ENCODE measurements at regions not wholly inside any gene's neighbourhood (a gene's known extent, or its start where the extent isn't known, plus 50 kb on each side); places are given as distances from the start of the nearest gene placed in this dataset.
A peak's percentile ranks its signal among the peaks of the same experiment; 100 is the strongest.

DNA sequence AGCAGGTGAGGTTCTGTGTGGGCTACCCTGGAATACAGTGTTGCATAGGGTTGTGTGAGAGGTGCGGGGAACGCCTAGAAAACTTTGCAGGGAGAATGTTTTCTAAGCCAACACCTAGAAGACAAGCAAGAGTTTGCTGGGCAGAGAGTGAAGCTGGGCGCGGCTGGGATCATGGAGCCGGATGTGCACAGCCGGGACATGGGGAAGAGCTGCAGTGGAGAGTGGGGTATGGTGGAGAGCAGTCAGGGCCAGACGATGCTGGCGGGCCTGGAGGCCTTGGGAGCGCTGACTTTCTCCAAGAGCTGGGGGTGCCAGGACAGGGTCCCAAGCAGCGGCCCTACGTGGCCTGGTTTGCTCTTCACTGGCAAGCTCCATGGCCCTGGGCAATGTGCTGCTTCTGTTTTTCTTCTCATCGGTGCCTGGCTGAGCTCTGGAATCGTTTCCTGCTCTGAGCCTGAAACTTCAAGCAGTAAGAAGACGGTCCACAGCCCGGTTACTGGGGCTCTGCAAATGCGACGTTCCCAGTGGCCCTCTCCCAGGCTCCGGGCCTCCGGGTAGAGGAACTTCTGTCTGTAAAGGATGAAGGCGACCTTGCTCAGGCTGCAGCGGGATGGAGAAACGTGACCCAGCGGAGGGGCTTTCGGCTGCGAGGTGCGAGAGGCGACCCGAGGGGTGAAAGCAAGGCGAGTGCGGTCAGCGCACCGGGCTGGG lies 51.9 kb upstream of the CD34 start:
- H3K27me3 ChIP-seq (ENCODE audit: insufficient read depth, low read length): no peaks in the 10 kb centered on the region
- TF ChIP-seq EZH2 (IDR thresholded peaks at IDR 0.05; ENCODE audit: borderline replicate concordance, low read length): no peak
- TF ChIP-seq, protein P1, sequence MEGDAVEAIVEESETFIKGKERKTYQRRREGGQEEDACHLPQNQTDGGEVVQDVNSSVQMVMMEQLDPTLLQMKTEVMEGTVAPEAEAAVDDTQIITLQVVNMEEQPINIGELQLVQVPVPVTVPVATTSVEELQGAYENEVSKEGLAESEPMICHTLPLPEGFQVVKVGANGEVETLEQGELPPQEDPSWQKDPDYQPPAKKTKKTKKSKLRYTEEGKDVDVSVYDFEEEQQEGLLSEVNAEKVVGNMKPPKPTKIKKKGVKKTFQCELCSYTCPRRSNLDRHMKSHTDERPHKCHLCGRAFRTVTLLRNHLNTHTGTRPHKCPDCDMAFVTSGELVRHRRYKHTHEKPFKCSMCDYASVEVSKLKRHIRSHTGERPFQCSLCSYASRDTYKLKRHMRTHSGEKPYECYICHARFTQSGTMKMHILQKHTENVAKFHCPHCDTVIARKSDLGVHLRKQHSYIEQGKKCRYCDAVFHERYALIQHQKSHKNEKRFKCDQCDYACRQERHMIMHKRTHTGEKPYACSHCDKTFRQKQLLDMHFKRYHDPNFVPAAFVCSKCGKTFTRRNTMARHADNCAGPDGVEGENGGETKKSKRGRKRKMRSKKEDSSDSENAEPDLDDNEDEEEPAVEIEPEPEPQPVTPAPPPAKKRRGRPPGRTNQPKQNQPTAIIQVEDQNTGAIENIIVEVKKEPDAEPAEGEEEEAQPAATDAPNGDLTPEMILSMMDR (IDR thresholded peaks at IDR 0.05; ENCODE audit: low read length): no peak
- H3K4me1 ChIP-seq (ENCODE audit: insufficient read depth, low read length, severe bottlenecking): peaks cover 12% of the 10 kb centered on the region
- no peaks in the 10 kb centered on the region for H3K79me2 ChIP-seq (ENCODE audit: insufficient read depth, low read length)
- H3K4me2 ChIP-seq (ENCODE audit: low read length): peak overlapping the region; percentile 74
- no peak overlapping the region for H3K27ac ChIP-seq (ENCODE audit: low read depth, low read length, poor library complexity, severe bottlenecking)
- no peaks in the 10 kb centered on the region for H3F3A ChIP-seq (ENCODE audit: insufficient read depth, low read length)
- peak overlapping the region; percentile 65 for H3K4me3 ChIP-seq (ENCODE audit: low read depth, low read length, poor library complexity, severe bottlenecking)
- no peaks in the 10 kb centered on the region for H3K9me2 ChIP-seq (ENCODE audit: low read depth, low read length)
- H4K20me1 ChIP-seq (ENCODE audit: insufficient read depth, low read length): no peaks in the 10 kb centered on the region
- no peaks in the 10 kb centered on the region for H3K36me3 ChIP-seq (ENCODE audit: insufficient read depth, low read length)
- H3K9me3 ChIP-seq (ENCODE audit: low read length): no peaks in the 10 kb centered on the region
- H2AFZ ChIP-seq (ENCODE audit: low read length): peak overlapping the region; percentile 62; the same call in 1 of the 2 replicates
- H3K9ac ChIP-seq (ENCODE audit: low read length): peak overlapping the region; percentile 70
